ENCODE measurements at regions not wholly inside any gene's neighbourhood (a gene's known extent, or its start where the extent isn't known, plus 50 kb on each side); places are given as distances from the start of the nearest gene placed in this dataset.

DNA sequence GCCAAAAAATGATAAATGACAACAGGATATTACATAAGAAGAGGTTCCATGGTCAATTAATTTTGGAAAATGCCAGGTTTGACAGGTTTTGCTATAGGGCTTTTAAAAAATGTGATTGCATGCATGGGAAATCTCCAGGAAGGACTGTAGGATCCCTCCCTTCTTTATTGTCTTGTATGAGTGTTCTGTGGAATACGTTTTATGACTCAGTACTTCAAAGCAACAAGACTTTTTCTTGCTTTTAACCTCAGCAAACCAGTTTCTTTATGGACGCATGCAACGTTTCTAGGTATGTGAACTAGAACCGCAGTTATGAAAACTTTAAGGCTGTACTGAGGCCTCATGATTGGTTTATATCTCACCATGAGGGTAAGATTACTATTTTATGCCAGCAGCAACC lies 76.6 kb upstream of the NTRK2 start:
- ATAC-seq (no peak), DNase-seq (no peak)
- Histone ChIP-seq H3K27me3 (no peaks in the 10 kb centered on the region), H3K36me3 (no peaks in the 10 kb centered on the region), H3K9me3 (no peaks in the 10 kb centered on the region), H3K4me3 (no peak overlapping the region), H3K4me1 (no peaks in the 10 kb centered on the region), H3K27ac (no peak overlapping the region)
- in situ Hi-C loops (cut with MboI; ENCODE audit: low sequenced_read_pairs in 4 of 4): no loop called here
- no peak for TF ChIP-seq POLR2A (IDR thresholded peaks at IDR 0.05)
- TF ChIP-seq, protein P1, sequence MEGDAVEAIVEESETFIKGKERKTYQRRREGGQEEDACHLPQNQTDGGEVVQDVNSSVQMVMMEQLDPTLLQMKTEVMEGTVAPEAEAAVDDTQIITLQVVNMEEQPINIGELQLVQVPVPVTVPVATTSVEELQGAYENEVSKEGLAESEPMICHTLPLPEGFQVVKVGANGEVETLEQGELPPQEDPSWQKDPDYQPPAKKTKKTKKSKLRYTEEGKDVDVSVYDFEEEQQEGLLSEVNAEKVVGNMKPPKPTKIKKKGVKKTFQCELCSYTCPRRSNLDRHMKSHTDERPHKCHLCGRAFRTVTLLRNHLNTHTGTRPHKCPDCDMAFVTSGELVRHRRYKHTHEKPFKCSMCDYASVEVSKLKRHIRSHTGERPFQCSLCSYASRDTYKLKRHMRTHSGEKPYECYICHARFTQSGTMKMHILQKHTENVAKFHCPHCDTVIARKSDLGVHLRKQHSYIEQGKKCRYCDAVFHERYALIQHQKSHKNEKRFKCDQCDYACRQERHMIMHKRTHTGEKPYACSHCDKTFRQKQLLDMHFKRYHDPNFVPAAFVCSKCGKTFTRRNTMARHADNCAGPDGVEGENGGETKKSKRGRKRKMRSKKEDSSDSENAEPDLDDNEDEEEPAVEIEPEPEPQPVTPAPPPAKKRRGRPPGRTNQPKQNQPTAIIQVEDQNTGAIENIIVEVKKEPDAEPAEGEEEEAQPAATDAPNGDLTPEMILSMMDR (IDR thresholded peaks at IDR 0.05 in 4 of 5, conservative IDR thresholded peaks at IDR 0.05 in 1 of 5): no peak
- intact Hi-C loops (cut with DNase I; ENCODE audit: low total_unique reads): no loop called here

DNA sequence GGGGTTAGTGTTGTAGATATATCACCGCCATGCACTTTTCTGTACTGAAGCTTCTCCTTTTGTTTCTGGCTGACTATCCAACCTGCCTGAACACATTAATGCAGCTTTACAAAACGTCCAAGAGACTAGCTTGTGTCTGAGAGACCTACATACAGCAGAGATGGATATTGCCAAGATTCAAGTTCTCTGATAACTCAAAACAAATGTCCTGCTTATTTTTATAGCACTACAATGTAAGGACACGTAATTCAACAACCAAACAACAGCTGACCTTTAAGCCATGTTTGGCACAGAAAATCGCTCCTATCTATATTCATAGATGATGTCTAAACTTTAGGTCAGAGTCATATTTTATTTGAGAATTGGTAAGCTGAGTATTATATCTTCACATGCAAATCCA lies 76.2 kb upstream of the NTRK2 start:
- Histone ChIP-seq H3K27me3 (no peaks in the 10 kb centered on the region), H3K4me3 (no peak overlapping the region), H3K36me3 (no peaks in the 10 kb centered on the region), H3K9me3 (no peaks in the 10 kb centered on the region), H3K4me1 (no peaks in the 10 kb centered on the region), H3K27ac (no peak overlapping the region)
- TF ChIP-seq POLR2A (IDR thresholded peaks at IDR 0.05): no peak
- TF ChIP-seq, protein P1 (IDR thresholded peaks at IDR 0.05 in 4 of 5, conservative IDR thresholded peaks at IDR 0.05 in 1 of 5): no peak
- in situ Hi-C loops (cut with MboI; ENCODE audit: low sequenced_read_pairs in 4 of 4) (no loop called here), intact Hi-C loops (cut with DNase I; ENCODE audit: low total_unique reads) (no loop called here)
- ATAC-seq (no peak), DNase-seq (no peak)

DNA sequence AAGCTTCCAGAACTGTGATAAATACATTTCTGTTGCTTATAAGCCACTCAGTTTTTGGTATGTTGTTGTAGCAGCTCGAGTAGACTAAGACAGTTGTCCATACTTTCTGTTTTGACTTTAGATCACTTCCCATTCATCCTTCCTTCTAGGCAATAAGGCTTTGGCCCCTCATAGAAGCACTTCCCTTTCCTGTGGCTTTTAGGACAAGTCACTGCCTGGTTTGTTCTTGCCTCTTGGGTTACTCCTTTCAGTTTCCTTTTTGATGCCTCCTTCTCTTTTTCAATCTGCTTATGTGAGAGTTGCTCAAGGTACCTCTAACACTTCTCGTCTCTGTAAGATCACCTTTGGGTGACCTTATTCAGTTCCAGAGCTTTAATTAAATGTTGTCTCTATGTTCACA lies 72.4 kb upstream of the NTRK2 start:
- ATAC-seq: no peak
- Histone ChIP-seq H3K36me3 (no peaks in the 10 kb centered on the region), H3K4me3 (no peak overlapping the region), H3K27me3 (no peaks in the 10 kb centered on the region), H3K4me1 (no peaks in the 10 kb centered on the region), H3K27ac (no peak overlapping the region), H3K9me3 (no peaks in the 10 kb centered on the region)
- TF ChIP-seq POLR2A (IDR thresholded peaks at IDR 0.05): no peak
- TF ChIP-seq, protein P1 (IDR thresholded peaks at IDR 0.05 in 4 of 5, conservative IDR thresholded peaks at IDR 0.05 in 1 of 5): no peak
- DNase-seq: no peak
- intact Hi-C loops (cut with DNase I; ENCODE audit: low total_unique reads) (no loop called here), in situ Hi-C loops (cut with MboI; ENCODE audit: low sequenced_read_pairs in 4 of 4) (no loop called here)

DNA sequence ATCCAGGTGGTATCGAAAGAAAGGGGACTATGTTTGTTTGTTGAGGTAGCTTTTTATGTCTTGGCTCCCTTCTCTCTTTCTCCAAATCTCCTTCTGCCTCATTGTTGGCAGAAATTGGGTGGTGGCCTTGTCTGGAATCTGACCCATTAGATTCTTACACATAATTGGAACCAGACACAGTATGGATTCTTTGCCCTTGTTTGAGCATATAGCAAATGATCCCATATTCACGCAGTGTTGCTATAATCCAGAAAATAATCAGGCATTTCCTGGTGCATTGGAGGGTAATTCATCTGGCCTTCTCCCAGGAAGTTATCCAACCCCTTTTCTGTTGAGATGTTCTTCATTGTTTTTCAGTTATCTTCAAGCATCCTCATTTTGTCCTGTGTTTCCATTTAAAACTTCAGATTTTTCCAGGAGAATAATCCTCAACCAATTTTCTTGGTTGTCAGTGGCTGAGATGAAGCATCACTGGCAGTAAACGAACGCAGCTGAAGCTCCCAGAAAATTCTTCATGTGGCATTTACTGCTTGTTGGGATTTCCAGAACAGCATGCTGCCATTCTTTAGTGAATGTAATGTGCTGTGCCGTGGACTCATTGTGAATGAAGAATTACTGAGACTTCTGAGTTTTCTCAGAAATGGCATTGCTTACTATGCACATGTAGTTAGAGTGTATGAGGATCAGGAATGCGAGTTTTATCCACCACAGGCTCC lies 70.5 kb upstream of the NTRK2 start:
- H3K4me1 ChIP-seq: no peaks in the 10 kb centered on the region
- no peak for DNase-seq
- ATAC-seq: no peak
- no peak overlapping the region for H3K4me3 ChIP-seq
- no peaks in the 10 kb centered on the region for H3K36me3 ChIP-seq
- TF ChIP-seq POLR2A (IDR thresholded peaks at IDR 0.05): no peak
- TF ChIP-seq, protein P1 (IDR thresholded peaks at IDR 0.05 in 4 of 5, conservative IDR thresholded peaks at IDR 0.05 in 1 of 5): no peak
- H3K27me3 ChIP-seq: no peaks in the 10 kb centered on the region
- H3K9me3 ChIP-seq: no peaks in the 10 kb centered on the region
- H3K27ac ChIP-seq: no peak overlapping the region
- in situ Hi-C loops (cut with MboI; ENCODE audit: low sequenced_read_pairs in 4 of 4): no loop called here
- intact Hi-C loops (cut with DNase I; ENCODE audit: low total_unique reads): no loop called here

DNA sequence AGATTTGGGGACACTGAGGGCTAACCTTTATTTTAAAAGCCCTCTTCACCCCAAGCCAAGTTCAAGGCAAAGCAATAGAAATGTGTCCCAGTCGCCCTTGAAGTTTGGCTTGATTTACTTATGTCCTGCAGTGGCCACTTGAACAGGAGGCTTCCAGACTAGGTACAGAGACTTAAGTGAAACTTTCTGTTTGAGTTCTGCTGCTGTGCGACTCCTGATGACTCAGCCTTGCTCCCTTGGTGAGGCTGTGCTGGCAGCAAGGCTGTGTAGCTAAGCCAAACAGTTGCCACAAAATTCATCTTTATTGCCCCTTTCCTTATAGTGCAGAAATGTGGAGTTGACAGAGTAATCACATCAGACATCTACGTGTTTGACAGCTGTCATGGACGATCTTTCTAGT lies 68.8 kb upstream of the NTRK2 start:
- H3K9me3 ChIP-seq: no peaks in the 10 kb centered on the region
- no peaks in the 10 kb centered on the region for H3K4me1 ChIP-seq
- no peaks in the 10 kb centered on the region for H3K27me3 ChIP-seq
- intact Hi-C loops (cut with DNase I; ENCODE audit: low total_unique reads) (no loop called here), in situ Hi-C loops (cut with MboI; ENCODE audit: low sequenced_read_pairs in 4 of 4) (no loop called here)
- TF ChIP-seq, protein P1 (IDR thresholded peaks at IDR 0.05 in 4 of 5, conservative IDR thresholded peaks at IDR 0.05 in 1 of 5): no peak
- ATAC-seq (no peak), DNase-seq (no peak)
- no peaks in the 10 kb centered on the region for H3K36me3 ChIP-seq
- no peak overlapping the region for H3K27ac ChIP-seq
- no peak overlapping the region for H3K4me3 ChIP-seq
